B cell (primary cell): ENCODE measurements at regions not wholly inside any gene's neighbourhood (a gene's known extent, or its start where the extent isn't known, plus 50 kb on each side); places are given as distances from the start of the nearest gene placed in this dataset.

ENCODE experiments used
- ATAC-seq: fragments of 200-7000 bp; cut with Tn5 transposase; one replicate; pipeline ENCODE4 v1.10.0; 2021; ENCODE audit warnings: low read depth, mild to moderate bottlenecking, moderate number of reproducible peaks, moderate library complexity
- CTCF ChIA-PET: fragments of 350-600 bp; sonication (Branson Sonifier 250); formaldehyde crosslinking; loops from one replicate; lab custom pipeline; 2021; ENCODE audit warnings: antibody characterized with exemption, inconsistent platforms; lab: Charles Lee
- POLR2A ChIA-PET: fragments of 350-600 bp; sonication (Branson Sonifier 250); formaldehyde crosslinking; loops from one replicate; lab custom pipeline; 2021; ENCODE audit warnings: antibody characterized with exemption; lab: Charles Lee
- DNase-seq: peaks from one replicate; pipeline ENCODE4 v3.0.0; 2013
- H2AFZ ChIP-seq: 2 replicates; pipeline ENCODE4 v1.6.1; 2012; ENCODE audit warnings: mild to moderate bottlenecking, low read depth, low read length; ENCODE audit not compliant: insufficient read depth, poor library complexity, severe bottlenecking
- H3K27ac ChIP-seq, 2 donors: 1 replicate in 1 of 2; 2 replicates in 1 of 2; pipeline ENCODE4 v1.5.1; 2012 to 2013; ENCODE audit warnings: low read length in 2 of 2, mild to moderate bottlenecking in 2 of 2, moderate library complexity in 1 of 2
- H3K27me3 ChIP-seq, 4 experiments: fragments of 200-600 bp in 1 of 4; sonication (generic) in 1 of 4; replicated peaks in 1 of 4; 1 replicate in 2 of 4; 2 replicates in 2 of 4; pipeline versions ENCODE4 v1.6.1 to v1.7.0; 2013 to 2016; ENCODE audit warnings: low read length in 3 of 4, mild to moderate bottlenecking in 2 of 4, mixed read lengths in 1 of 4, moderate library complexity in 1 of 4; ENCODE audit not compliant: insufficient read depth in 4 of 4, control insufficient read depth in 3 of 4; ENCODE audit errors: control extremely low read depth in 1 of 4
- H3K36me3 ChIP-seq, 2 experiments: replicated peaks in 1 of 2; 1 replicate in 1 of 2; 2 replicates in 1 of 2; pipeline versions ENCODE4 v1.6.1 to v1.7.1; 2013; ENCODE audit warnings: low read length in 1 of 2; ENCODE audit not compliant: insufficient read depth in 2 of 2, control insufficient read depth in 1 of 2; ENCODE audit errors: control extremely low read depth in 1 of 2, extremely low read depth in 1 of 2
- H3K4me1 ChIP-seq, 2 donors: fragments of 200-600 bp in 1 of 2; sonication (generic) in 1 of 2; 1 replicate in 1 of 2; 2 replicates in 1 of 2; pipeline versions ENCODE4 v1.5.1 to v1.6.1; 2013 to 2017; ENCODE audit warnings: low read length in 2 of 2; ENCODE audit not compliant: control insufficient read depth in 2 of 2, insufficient read depth in 2 of 2
- H3K4me2 ChIP-seq: replicated peaks from 2 replicates; pipeline ENCODE3; 2012; ENCODE audit warnings: mild to moderate bottlenecking, low read depth, low read length; ENCODE audit not compliant: poor library complexity, severe bottlenecking
- H3K4me3 ChIP-seq, 5 experiments: fragments of 200-600 bp in 1 of 5; sonication (generic) in 1 of 5; 1 replicate in 3 of 5; 2 replicates in 2 of 5; pipeline versions ENCODE4 v1.5.1 to v1.7.0; 2011 to 2016; ENCODE audit warnings: low read length in 4 of 5, mild to moderate bottlenecking in 4 of 5, low read depth in 2 of 5, control low read depth in 1 of 5, moderate library complexity in 1 of 5; ENCODE audit not compliant: insufficient read depth in 1 of 5; ENCODE audit errors: control extremely low read depth in 1 of 5, extremely low read depth in 1 of 5
- H3K79me2 ChIP-seq: fragments of 200-600 bp; sonication (generic); one replicate; pipeline ENCODE4 v1.6.0; 2016; ENCODE audit warnings: low read length; ENCODE audit not compliant: control insufficient read depth, insufficient read depth
- H3K9ac ChIP-seq: fragments of 200-600 bp; sonication (generic); 2 replicates; pipeline ENCODE4 v1.6.1; 2017; ENCODE audit warnings: mild to moderate bottlenecking, low read length, moderate library complexity
- H3K9me3 ChIP-seq, 3 donors: one replicate each; pipeline versions ENCODE4 v1.6.1 to v1.7.1; 2013; ENCODE audit warnings: low read length in 2 of 3; ENCODE audit not compliant: control insufficient read depth in 2 of 3, insufficient read depth in 1 of 3; ENCODE audit errors: control extremely low read depth in 1 of 3
- H4K20me1 ChIP-seq: 2 replicates; pipeline ENCODE4 v1.6.0; 2012; ENCODE audit warnings: mild to moderate bottlenecking, low read length; ENCODE audit not compliant: insufficient read depth, control insufficient read depth, poor library complexity, severe bottlenecking
- H3K27ac Mint-ChIP-seq: one replicate; pipeline ENCODE4 v1.8.0; 2021; ENCODE audit warnings: mixed read lengths
- H3K27me3 Mint-ChIP-seq: one replicate; pipeline ENCODE4 v1.8.0; 2021; ENCODE audit warnings: mixed read lengths
- H3K4me1 Mint-ChIP-seq: one replicate; pipeline ENCODE4 v1.8.0; 2021; ENCODE audit warnings: mixed read lengths
- H3K4me3 Mint-ChIP-seq: one replicate; pipeline ENCODE4 v1.8.0; 2021; ENCODE audit warnings: mixed read lengths
- H3K9me3 Mint-ChIP-seq: one replicate; pipeline ENCODE4 v1.8.0; 2022; ENCODE audit warnings: mixed read lengths; ENCODE audit not compliant: insufficient read depth
- CTCF ChIP-seq: fragments of 200-600 bp; IDR thresholded peaks from one replicate; pipeline ENCODE4 v1.8.0; 2022; ENCODE audit warnings: antibody characterized with exemption, mild to moderate bottlenecking
- EZH2 ChIP-seq: IDR thresholded peaks from 2 replicates; pipeline ENCODE4 v1.6.1; 2012; ENCODE audit warnings: borderline replicate concordance, low read depth, mild to moderate bottlenecking, moderate library complexity, low read length; ENCODE audit not compliant: insufficient read depth, poor library complexity, severe bottlenecking
- WGBS: methylation state at CpG from one replicate; pipeline ENCODE4 v1.1.5; 2013; ENCODE audit warnings: missing lambda C conversion rate; ENCODE audit not compliant: insufficient coverage; 5-methylcytosine and 5-hydroxymethylcytosine counted together
- intact Hi-C: fragments of 100-400 bp; cut with micrococcal nuclease; formaldehyde crosslinking; loops from one replicate; pipeline ENCODE4 v1.10.0; 2022

GRCh38 chr12:124418156-124418555 is 123.3 kb downstream of the RFLNA start:
- H4K20me1 ChIP-seq: peaks cover 25% of the 10 kb centered on the region
- TF ChIP-seq EZH2 (no peak), CTCF (no peak)
- intact Hi-C loops: no loop called here

GRCh38 chr12:124416516-124417395 is 121.9 kb downstream of the RFLNA start:
- H3K9me3 Mint-ChIP-seq: no peaks in the 10 kb centered on the region
- 96% methylated on average over 52 of the region's 59 CpGs for WGBS
- H3K27me3 Mint-ChIP-seq: no peaks in the 10 kb centered on the region
- no peak overlapping the region for H3K4me3 Mint-ChIP-seq
- no peak overlapping the region for H3K4me3 ChIP-seq
- peaks cover 33% of the 10 kb centered on the region for H3K79me2 ChIP-seq
- H3K27ac ChIP-seq: no peak overlapping the region
- no peak for TF ChIP-seq CTCF
- TF ChIP-seq EZH2: no peak
- H4K20me1 ChIP-seq: peaks cover 31% of the 10 kb centered on the region
- no peak overlapping the region for H3K4me2 ChIP-seq
- DNase-seq (no peak), ATAC-seq (no peak)
- ChIA-PET CTCF (no interaction called here), POLR2A (interaction anchor here (0.7 kb wide), 1 partner anchor 24 kb away, joined by 3 read pairs; no protein-coding TSS in a partner anchor)
- peaks cover 0 to 37% of the 10 kb centered on the region in 2 experiments for H3K36me3 ChIP-seq
- H3K27ac Mint-ChIP-seq: no peak overlapping the region
- H3K9me3 ChIP-seq: peaks cover 0 to 3% (median 0%) of the 10 kb centered on the region in 3 donors
- intact Hi-C loops: no loop called here
- no peaks in the 10 kb centered on the region for H3K4me1 Mint-ChIP-seq
- no peak overlapping the region for H3K9ac ChIP-seq
- H3K27me3 ChIP-seq: no peaks in the 10 kb centered on the region
- no peaks in the 10 kb centered on the region for H3K4me1 ChIP-seq
- no peak overlapping the region for H2AFZ ChIP-seq

More at GRCh38 chr12:124418156-124418555, 123.3 kb downstream of the RFLNA start:
- no peak for ATAC-seq
- Mint-ChIP-seq H3K4me3 (no peak overlapping the region), H3K4me1 (no peaks in the 10 kb centered on the region), H3K27ac (no peak overlapping the region), H3K27me3 (no peaks in the 10 kb centered on the region), H3K9me3 (no peaks in the 10 kb centered on the region)
- WGBS: 98% methylated on average over 12 of the region's 13 CpGs
- Histone ChIP-seq H2AFZ (no peak overlapping the region), H3K9me3 (peaks cover 0 to 3% (median 0%) of the 10 kb centered on the region in 3 donors), H3K27ac (no peak overlapping the region), H3K9ac (no peak overlapping the region), H3K4me3 (no peak overlapping the region), H3K4me1 (no peaks in the 10 kb centered on the region), H3K27me3 (no peaks in the 10 kb centered on the region), H3K36me3 (peaks cover 0 to 41% of the 10 kb centered on the region in 2 experiments), H3K79me2 (peaks cover 27% of the 10 kb centered on the region), H3K4me2 (no peak overlapping the region)
- no peak for DNase-seq
- POLR2A ChIA-PET: no interaction called here
- CTCF ChIA-PET: no interaction called here
